MM.1S (cell line): ENCODE measurements at regions not wholly inside any gene's neighbourhood (a gene's known extent, or its start where the extent isn't known, plus 50 kb on each side); places are given as distances from the start of the nearest gene placed in this dataset.

Experiments used
- DNase-seq: peaks from one replicate; pipeline ENCODE4 v3.0.0-alpha.2; 2015
- H2AFZ ChIP-seq: fragments of 300-600 bp; sonication (generic); 2 replicates; pipeline ENCODE4 v1.6.0; 2016; ENCODE audit warnings: antibody characterized with exemption, low read length
- H3F3A ChIP-seq: fragments of 300-600 bp; sonication (generic); 2 replicates; pipeline ENCODE4 v1.6.1; 2016; ENCODE audit warnings: mild to moderate bottlenecking, antibody characterized with exemption, low read length, moderate library complexity, mixed read lengths; ENCODE audit not compliant: insufficient read depth
- H3K27ac ChIP-seq: fragments of 300-600 bp; sonication (generic); 2 replicates; pipeline ENCODE4 v1.5.1; 2016; ENCODE audit warnings: mild to moderate bottlenecking, low read length
- H3K27me3 ChIP-seq: fragments of 300-600 bp; sonication (generic); replicated peaks from 2 replicates; pipeline ENCODE4 v1.6.0; 2016; ENCODE audit warnings: low read length; ENCODE audit not compliant: insufficient read depth
- H3K36me3 ChIP-seq: fragments of 300-600 bp; sonication (generic); replicated peaks from 2 replicates; pipeline ENCODE4 v1.6.1; 2016; ENCODE audit warnings: mild to moderate bottlenecking, low read length, mixed read lengths; ENCODE audit not compliant: insufficient read depth
- H3K4me1 ChIP-seq: fragments of 300-600 bp; sonication (generic); 2 replicates; pipeline ENCODE4 v1.6.1; 2016; ENCODE audit warnings: low read length, mixed read lengths
- H3K4me2 ChIP-seq: fragments of 300-600 bp; sonication (generic); 2 replicates; pipeline ENCODE4 v1.6.0; 2016; ENCODE audit warnings: low read depth, low read length
- H3K4me3 ChIP-seq: fragments of 300-600 bp; sonication (generic); 2 replicates; pipeline ENCODE4 v1.5.1; 2016; ENCODE audit warnings: low read length, mixed read lengths
- H3K79me2 ChIP-seq: fragments of 300-600 bp; sonication (generic); 2 replicates; pipeline ENCODE4 v1.6.1; 2016; ENCODE audit warnings: mixed run types, low read length, mixed read lengths
- H3K9ac ChIP-seq: fragments of 300-600 bp; sonication (generic); 2 replicates; pipeline ENCODE4 v1.6.1; 2016; ENCODE audit warnings: low read length, mixed read lengths
- H3K9me2 ChIP-seq: fragments of 300-600 bp; sonication (generic); replicated peaks from 2 replicates; pipeline ENCODE4 v1.6.1; 2016; ENCODE audit warnings: mild to moderate bottlenecking, low read length, mixed read lengths; ENCODE audit not compliant: insufficient read depth
- H3K9me3 ChIP-seq: fragments of 300-600 bp; sonication (generic); replicated peaks from 2 replicates; pipeline ENCODE4 v1.6.1; 2016; ENCODE audit warnings: mild to moderate bottlenecking, low read length, mixed read lengths; ENCODE audit not compliant: insufficient read depth
- H4K20me1 ChIP-seq: fragments of 300-600 bp; sonication (generic); 2 replicates; pipeline ENCODE4 v1.6.1; 2016; ENCODE audit warnings: mild to moderate bottlenecking, low read length, moderate library complexity, mixed read lengths; ENCODE audit not compliant: insufficient read depth
- EZH2 ChIP-seq: fragments of 300-600 bp; sonication (generic); optimal IDR thresholded peaks from 2 replicates; pipeline ENCODE3; 2017; ENCODE audit warnings: low read depth, mild to moderate bottlenecking, antibody characterized with exemption, low read length, mixed read lengths
- EZH2phosphoT487 ChIP-seq: fragments of 300-600 bp; sonication (generic); IDR thresholded peaks from 2 replicates; pipeline ENCODE4 v1.6.1; 2018; ENCODE audit warnings: antibody characterized with exemption, low read length
- TF ChIP-seq, protein P1 (sequence below): fragments of 300-600 bp; sonication (generic); IDR thresholded peaks from 2 replicates; pipeline ENCODE4 v1.5.1; 2016; ENCODE audit warnings: antibody characterized with exemption, low read length, mixed read lengths

DNA sequence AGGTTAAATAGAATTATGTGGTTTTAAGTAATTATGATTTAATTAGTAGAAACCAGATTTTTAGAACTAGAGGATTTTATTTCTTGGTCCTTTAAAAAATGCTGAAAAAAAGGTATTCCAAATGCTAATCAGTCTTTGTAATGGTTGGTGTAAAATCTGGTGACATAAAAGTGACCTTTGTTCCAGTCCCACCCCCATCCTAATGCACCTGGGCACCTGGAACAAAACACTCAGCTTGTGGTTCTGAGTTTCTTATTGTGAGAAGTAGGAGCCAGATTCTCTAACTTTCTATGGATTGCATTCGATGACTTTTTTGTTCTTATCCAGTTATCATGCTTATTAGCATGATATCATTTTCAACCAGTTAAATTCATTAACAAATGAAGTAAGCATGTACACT lies 115.1 kb upstream of the CTNND2 start:
- Histone ChIP-seq H3K27ac (no peak overlapping the region), H3K9me3 (no peaks in the 10 kb centered on the region), H2AFZ (no peak overlapping the region), H3K4me1 (no peaks in the 10 kb centered on the region), H3K4me2 (no peak overlapping the region), H3K9me2 (no peaks in the 10 kb centered on the region), H3K4me3 (no peak overlapping the region), H3K36me3 (no peaks in the 10 kb centered on the region), H4K20me1 (no peaks in the 10 kb centered on the region), H3K9ac (no peak overlapping the region), H3K27me3 (no peaks in the 10 kb centered on the region), H3K79me2 (no peaks in the 10 kb centered on the region), H3F3A (no peaks in the 10 kb centered on the region)
- DNase-seq = no peak
- TF ChIP-seq EZH2 (no peak), EZH2phosphoT487 (no peak)
- TF ChIP-seq, protein P1, sequence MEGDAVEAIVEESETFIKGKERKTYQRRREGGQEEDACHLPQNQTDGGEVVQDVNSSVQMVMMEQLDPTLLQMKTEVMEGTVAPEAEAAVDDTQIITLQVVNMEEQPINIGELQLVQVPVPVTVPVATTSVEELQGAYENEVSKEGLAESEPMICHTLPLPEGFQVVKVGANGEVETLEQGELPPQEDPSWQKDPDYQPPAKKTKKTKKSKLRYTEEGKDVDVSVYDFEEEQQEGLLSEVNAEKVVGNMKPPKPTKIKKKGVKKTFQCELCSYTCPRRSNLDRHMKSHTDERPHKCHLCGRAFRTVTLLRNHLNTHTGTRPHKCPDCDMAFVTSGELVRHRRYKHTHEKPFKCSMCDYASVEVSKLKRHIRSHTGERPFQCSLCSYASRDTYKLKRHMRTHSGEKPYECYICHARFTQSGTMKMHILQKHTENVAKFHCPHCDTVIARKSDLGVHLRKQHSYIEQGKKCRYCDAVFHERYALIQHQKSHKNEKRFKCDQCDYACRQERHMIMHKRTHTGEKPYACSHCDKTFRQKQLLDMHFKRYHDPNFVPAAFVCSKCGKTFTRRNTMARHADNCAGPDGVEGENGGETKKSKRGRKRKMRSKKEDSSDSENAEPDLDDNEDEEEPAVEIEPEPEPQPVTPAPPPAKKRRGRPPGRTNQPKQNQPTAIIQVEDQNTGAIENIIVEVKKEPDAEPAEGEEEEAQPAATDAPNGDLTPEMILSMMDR = no peak

DNA sequence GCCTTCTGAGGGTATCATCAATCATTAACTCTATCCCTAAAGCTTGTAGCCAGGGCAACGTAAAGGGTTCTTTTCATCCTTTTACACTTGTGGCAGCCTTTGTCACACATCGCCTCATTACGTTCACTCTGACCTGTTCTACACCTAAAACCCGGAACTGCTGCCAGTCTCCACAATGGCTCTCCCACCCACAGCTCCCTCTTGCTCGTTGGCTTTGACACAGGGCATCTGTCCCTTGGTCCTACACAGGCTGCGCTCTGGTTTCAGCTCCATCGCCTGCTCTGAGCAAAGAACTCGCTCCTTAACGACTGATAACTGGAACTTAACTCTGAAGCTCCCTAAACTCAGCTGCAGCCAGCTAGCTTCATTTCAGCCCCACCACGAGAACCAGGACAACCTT lies 112.8 kb upstream of the CTNND2 start:
- TF ChIP-seq EZH2phosphoT487 (no peak), EZH2 (no peak)
- TF ChIP-seq, protein P1 = no peak
- H3K79me2 ChIP-seq = no peaks in the 10 kb centered on the region
- no peaks in the 10 kb centered on the region for H4K20me1 ChIP-seq
- H3K9me3 ChIP-seq = no peaks in the 10 kb centered on the region
- H3K4me1 ChIP-seq = no peaks in the 10 kb centered on the region
- H3K9ac ChIP-seq = no peak overlapping the region
- no peak overlapping the region for H3K27ac ChIP-seq
- no peak for DNase-seq
- H3K9me2 ChIP-seq = no peaks in the 10 kb centered on the region
- H3F3A ChIP-seq = no peaks in the 10 kb centered on the region
- no peaks in the 10 kb centered on the region for H3K36me3 ChIP-seq
- no peak overlapping the region for H2AFZ ChIP-seq
- H3K27me3 ChIP-seq = no peaks in the 10 kb centered on the region
- H3K4me2 ChIP-seq = no peak overlapping the region
- H3K4me3 ChIP-seq = no peak overlapping the region

DNA sequence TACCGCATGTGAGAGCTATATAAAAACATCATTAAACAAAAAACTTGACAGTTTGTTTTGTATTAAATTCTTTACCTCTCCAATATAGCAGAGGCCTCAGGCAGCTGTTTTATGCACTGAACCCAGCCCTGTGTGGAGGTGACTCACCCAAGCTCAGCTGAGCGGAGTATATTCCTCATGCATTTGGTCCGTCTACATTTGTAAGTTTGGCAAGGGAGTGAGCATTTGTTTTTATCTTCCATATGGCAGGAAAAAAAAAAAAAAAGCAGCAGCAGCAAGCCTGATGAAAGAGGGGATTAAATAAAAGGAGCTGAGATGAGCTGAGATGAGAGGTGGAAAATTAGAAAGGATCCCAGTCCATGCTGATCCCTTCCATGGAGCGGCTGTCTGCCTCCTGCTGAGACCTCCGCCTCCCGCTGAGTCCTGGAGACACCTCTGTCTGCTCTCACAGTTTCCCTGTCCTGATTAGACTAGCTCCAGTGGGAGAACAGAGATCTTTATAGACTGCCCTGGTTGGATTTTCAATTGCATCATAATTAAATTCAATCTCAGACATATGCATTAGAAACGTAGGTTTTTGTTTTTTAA lies 112.0 kb upstream of the CTNND2 start:
- no peaks in the 10 kb centered on the region for H3K79me2 ChIP-seq
- H3K9me2 ChIP-seq = no peaks in the 10 kb centered on the region
- no peak for DNase-seq
- H3K27me3 ChIP-seq = no peaks in the 10 kb centered on the region
- no peaks in the 10 kb centered on the region for H3F3A ChIP-seq
- no peaks in the 10 kb centered on the region for H3K4me1 ChIP-seq
- H3K4me2 ChIP-seq = no peak overlapping the region
- H3K4me3 ChIP-seq = no peak overlapping the region
- no peak overlapping the region for H3K9ac ChIP-seq
- H2AFZ ChIP-seq = no peak overlapping the region
- no peaks in the 10 kb centered on the region for H3K36me3 ChIP-seq
- H3K9me3 ChIP-seq = no peaks in the 10 kb centered on the region
- no peak for TF ChIP-seq EZH2phosphoT487
- TF ChIP-seq EZH2 = no peak
- TF ChIP-seq, protein P1 = no peak
- H4K20me1 ChIP-seq = no peaks in the 10 kb centered on the region
- no peak overlapping the region for H3K27ac ChIP-seq
